ENCODE measurements at regions not wholly inside any gene's neighbourhood (a gene's known extent, or its start where the extent isn't known, plus 50 kb on each side); places are given as distances from the start of the nearest gene placed in this dataset.

DNA sequence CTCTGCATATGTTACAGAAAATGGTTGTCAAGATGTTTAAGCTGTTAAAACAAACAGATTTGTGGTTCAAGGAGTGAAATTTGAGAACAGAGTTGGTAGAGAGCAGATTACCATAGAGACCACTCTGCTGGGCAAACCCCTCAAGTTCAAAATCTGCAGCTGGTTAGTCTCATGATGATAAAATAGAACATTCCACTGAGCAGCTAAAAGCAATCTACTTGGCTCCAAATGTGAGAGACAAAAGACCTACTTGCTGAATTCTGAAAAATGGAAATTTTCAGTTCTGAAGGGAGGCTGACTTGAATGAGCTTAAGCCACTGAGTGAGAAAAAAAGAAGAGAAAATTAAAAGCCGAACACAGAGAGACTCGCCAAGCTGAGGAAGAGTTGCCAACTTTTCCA, 519.3 kb downstream of the NOVA1 start:
- Mint-ChIP-seq H3K4me1 (no peaks in the 10 kb centered on the region), H3K9me3 (peaks cover 0 to 4% (median 3%) of the 10 kb centered on the region in 3 donors), H3K36me3 (no peaks in the 10 kb centered on the region), H3K4me3 (no peak overlapping the region), H3K27ac (no peak overlapping the region), H3K27me3 (no peaks in the 10 kb centered on the region)

GRCh38 chr14:26074892-26075291, 522.9 kb downstream of the NOVA1 start:
- Mint-ChIP-seq H3K27me3 (no peaks in the 10 kb centered on the region), H3K9me3 (peaks cover 0 to 3% (median 2%) of the 10 kb centered on the region in 3 donors), H3K4me3 (no peak overlapping the region), H3K36me3 (no peaks in the 10 kb centered on the region), H3K4me1 (no peaks in the 10 kb centered on the region), H3K27ac (no peak overlapping the region)

GRCh38 chr14:26070443-26070842, 527.4 kb downstream of the NOVA1 start:
- Mint-ChIP-seq H3K9me3 (peaks cover 0 to 6% (median 4%) of the 10 kb centered on the region in 3 donors), H3K4me1 (no peaks in the 10 kb centered on the region), H3K36me3 (no peaks in the 10 kb centered on the region), H3K4me3 (no peak overlapping the region), H3K27ac (peak overlapping the region in 1 of 3 donors; percentile 43), H3K27me3 (no peaks in the 10 kb centered on the region)

DNA sequence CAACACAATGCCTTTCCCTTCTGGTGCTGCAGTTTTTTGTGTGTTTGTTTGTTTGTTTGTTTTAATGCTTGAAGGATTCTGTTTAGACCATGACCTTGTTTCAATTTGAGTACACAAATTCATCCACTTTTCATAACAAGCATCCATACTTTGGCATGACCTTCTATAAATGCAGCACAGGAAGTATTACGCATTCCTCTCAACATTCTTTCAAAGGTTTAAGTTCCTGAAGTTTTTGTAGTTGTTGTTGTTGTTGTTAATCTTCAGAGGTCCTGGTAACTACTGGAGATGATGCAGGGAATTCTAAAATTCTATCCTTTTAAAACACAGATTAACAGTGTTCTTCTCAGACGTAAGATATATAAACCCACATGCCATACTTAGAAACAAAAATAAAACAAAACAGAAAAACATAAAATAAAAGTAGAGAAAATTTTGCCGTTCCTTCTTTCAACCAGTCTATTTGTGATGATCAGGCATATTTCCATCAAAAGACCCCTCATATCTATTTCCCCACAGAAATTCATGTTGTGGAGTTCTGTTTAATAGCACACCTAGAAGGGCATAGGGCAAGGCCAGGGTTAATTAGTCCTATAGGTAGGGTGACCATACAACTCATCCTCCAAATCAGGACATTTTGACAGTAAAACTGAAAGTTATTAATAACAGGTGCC, 529.9 kb downstream of the NOVA1 start:
- Mint-ChIP-seq H3K4me1 (no peaks in the 10 kb centered on the region), H3K9me3 (peaks cover 0 to 8% (median 4%) of the 10 kb centered on the region in 3 donors), H3K27me3 (no peaks in the 10 kb centered on the region), H3K27ac (no peak overlapping the region), H3K36me3 (no peaks in the 10 kb centered on the region), H3K4me3 (no peak overlapping the region)

GRCh38 chr14:26067341-26067740, 530.5 kb downstream of the NOVA1 start:
- Mint-ChIP-seq H3K36me3 (no peaks in the 10 kb centered on the region), H3K27me3 (no peaks in the 10 kb centered on the region), H3K4me1 (no peaks in the 10 kb centered on the region), H3K27ac (no peak overlapping the region), H3K9me3 (peaks cover 0 to 8% (median 4%) of the 10 kb centered on the region in 3 donors), H3K4me3 (no peak overlapping the region)

DNA sequence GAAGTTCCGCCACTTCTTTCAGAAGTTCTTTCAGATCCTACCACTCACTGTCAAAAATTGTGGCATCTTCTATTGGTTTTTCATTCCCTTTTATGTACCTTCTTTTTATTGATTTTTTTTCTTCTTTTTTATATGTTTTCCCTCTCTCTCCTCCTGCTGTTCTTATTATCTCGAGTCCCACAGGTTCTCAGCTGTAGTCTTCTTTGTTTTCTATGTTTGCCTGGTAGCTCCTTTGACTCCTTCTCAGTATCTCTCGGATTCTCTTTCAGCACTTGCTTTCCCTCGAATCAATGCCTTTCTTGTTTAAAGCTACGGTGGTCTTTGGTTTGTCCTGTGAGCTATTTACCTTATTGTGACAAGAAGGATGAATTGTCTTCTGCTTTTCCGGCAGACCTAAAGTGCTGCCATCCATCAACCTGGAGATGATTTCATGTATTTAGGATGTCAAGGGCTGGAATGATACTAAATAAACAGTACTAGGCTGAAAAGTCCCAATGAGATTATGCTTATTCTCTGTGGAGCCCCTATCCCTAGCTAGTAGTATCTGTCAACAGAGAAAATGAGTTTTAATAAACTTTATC, 541.7 kb downstream of the NOVA1 start:
- Mint-ChIP-seq H3K36me3 (no peaks in the 10 kb centered on the region), H3K4me3 (no peak overlapping the region), H3K27ac (no peak overlapping the region), H3K9me3 (peaks cover 4 to 27% (median 5%) of the 10 kb centered on the region in 3 donors), H3K27me3 (no peaks in the 10 kb centered on the region), H3K4me1 (peaks cover 0 to 1% (median 0%) of the 10 kb centered on the region in 3 donors)

DNA sequence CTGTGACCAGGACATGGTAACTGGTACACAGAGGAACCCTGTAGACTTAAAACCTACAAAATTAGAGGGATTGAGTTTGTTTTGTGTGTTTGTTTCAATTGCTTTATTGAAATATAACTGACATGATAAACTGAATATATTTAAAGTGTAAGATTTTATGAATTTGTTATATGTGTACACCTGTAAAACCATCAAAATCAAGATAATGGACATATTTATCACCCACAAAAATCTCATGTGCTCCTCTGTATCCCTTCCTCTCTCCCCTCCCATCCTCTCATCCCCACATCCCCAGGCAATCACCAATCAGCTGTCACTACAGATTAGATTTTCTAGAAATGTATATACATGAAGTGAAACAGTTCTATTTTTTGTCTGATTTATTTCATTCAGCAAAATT, 565.5 kb downstream of the NOVA1 start:
- Mint-ChIP-seq H3K4me1 (peaks cover 0 to 2% (median 0%) of the 10 kb centered on the region in 3 donors), H3K36me3 (no peaks in the 10 kb centered on the region), H3K27me3 (no peaks in the 10 kb centered on the region), H3K9me3 (peaks cover 0 to 9% (median 6%) of the 10 kb centered on the region in 3 donors), H3K27ac (no peak overlapping the region), H3K4me3 (no peak overlapping the region)

GRCh38 chr14:26026384-26026783, 571.4 kb downstream of the NOVA1 start:
- Mint-ChIP-seq H3K4me3 (no peak overlapping the region), H3K9me3 (peaks cover 0 to 2% (median 1%) of the 10 kb centered on the region in 3 donors), H3K36me3 (no peaks in the 10 kb centered on the region), H3K4me1 (peaks cover 0 to 2% (median 0%) of the 10 kb centered on the region in 3 donors), H3K27me3 (no peaks in the 10 kb centered on the region), H3K27ac (no peak overlapping the region)

DNA sequence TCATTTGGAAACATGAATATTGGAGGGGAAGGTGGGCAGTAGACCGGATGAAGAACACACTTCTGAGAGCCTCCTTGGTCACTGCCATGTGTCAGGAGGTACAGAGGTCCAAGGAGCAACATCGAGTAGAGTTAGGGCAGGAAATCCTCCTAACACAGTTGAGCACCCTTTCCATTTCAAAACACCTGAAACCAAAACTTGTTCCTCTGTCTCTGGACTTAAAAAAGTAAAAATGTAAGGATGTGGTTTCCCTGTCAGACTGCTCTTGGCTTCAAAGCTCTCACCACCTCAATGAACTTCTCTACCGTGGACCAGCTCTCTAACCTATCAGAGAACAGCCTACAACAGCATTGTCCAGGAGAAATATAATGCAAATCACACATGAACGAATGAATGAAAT, 573.9 kb downstream of the NOVA1 start:
- H3K4me3 Mint-ChIP-seq = no peak overlapping the region
- H3K36me3 Mint-ChIP-seq = no peaks in the 10 kb centered on the region
- no peak overlapping the region for H3K27ac Mint-ChIP-seq
- no peaks in the 10 kb centered on the region for H3K27me3 Mint-ChIP-seq
- H3K4me1 Mint-ChIP-seq = peaks cover 0 to 2% (median 0%) of the 10 kb centered on the region in 3 donors
- H3K9me3 Mint-ChIP-seq = peaks cover under 1 to 11% (median 2%) of the 10 kb centered on the region in 3 donors

- Mint-ChIP-seq H3K4me3 (no peak overlapping the region), H3K9me3 (peaks cover 0 to 11% (median 5%) of the 10 kb centered on the region in 3 donors), H3K27ac (no peak overlapping the region), H3K36me3 (no peaks in the 10 kb centered on the region), H3K4me1 (peaks cover 0 to 3% (median 0%) of the 10 kb centered on the region in 3 donors), H3K27me3 (no peaks in the 10 kb centered on the region)
These were observed 576.1 kb downstream of the NOVA1 start for GRCh38 chr14:26021759-26022158.

DNA sequence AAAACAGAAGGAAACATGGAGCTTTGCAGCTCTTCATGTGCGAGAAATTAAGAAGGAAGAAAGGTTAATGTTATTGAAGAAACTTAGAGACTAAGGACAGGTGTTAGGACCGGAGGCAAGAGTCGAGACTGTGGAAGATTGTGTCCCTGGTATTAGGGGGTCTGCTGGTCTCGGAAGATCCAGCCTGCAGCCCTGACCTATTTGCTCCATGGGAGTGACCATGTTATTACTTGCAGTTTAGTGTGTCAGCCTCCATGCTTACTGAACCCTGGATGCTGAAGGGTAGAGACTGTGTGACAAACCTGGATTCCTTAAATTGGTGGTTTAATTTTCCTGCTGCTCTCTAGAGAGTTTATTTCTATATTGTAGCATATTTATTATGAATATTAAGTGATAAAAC, 580.6 kb downstream of the NOVA1 start:
- peaks cover 0 to 1% (median 0%) of the 10 kb centered on the region in 3 donors for H3K4me1 Mint-ChIP-seq
- no peaks in the 10 kb centered on the region for H3K27me3 Mint-ChIP-seq
- no peak overlapping the region for H3K27ac Mint-ChIP-seq
- peaks cover 0 to 19% (median 11%) of the 10 kb centered on the region in 3 donors for H3K9me3 Mint-ChIP-seq
- H3K36me3 Mint-ChIP-seq = no peaks in the 10 kb centered on the region
- no peak overlapping the region for H3K4me3 Mint-ChIP-seq

GRCh38 chr14:26008290-26008689, 589.5 kb downstream of the NOVA1 start:
- Mint-ChIP-seq H3K9me3 (peaks cover 0 to 15% (median 2%) of the 10 kb centered on the region in 3 donors), H3K4me1 (no peaks in the 10 kb centered on the region), H3K36me3 (peaks cover 1% of the 10 kb centered on the region), H3K4me3 (no peak overlapping the region), H3K27me3 (no peaks in the 10 kb centered on the region), H3K27ac (no peak overlapping the region)

- Mint-ChIP-seq H3K27ac (no peak overlapping the region), H3K36me3 (no peaks in the 10 kb centered on the region), H3K4me1 (no peaks in the 10 kb centered on the region), H3K9me3 (peaks cover 0 to 2% (median 0%) of the 10 kb centered on the region in 3 donors), H3K27me3 (no peaks in the 10 kb centered on the region), H3K4me3 (no peak overlapping the region)
These were observed 593.5 kb downstream of the NOVA1 start for GRCh38 chr14:26004342-26004741.

- H3K36me3 Mint-ChIP-seq = peaks cover 3% of the 10 kb centered on the region
- no peaks in the 10 kb centered on the region for H3K4me1 Mint-ChIP-seq
- no peaks in the 10 kb centered on the region for H3K27me3 Mint-ChIP-seq
- peaks cover 2 to 12% (median 3%) of the 10 kb centered on the region in 3 donors for H3K9me3 Mint-ChIP-seq
- H3K27ac Mint-ChIP-seq = no peak overlapping the region
- H3K4me3 Mint-ChIP-seq = no peak overlapping the region
These were observed 604.0 kb downstream of the NOVA1 start for GRCh38 chr14:25993830-25994229.

- H3K4me3 Mint-ChIP-seq = no peak overlapping the region
- H3K27ac Mint-ChIP-seq = no peak overlapping the region
- peaks cover 4 to 20% (median 4%) of the 10 kb centered on the region in 3 donors for H3K9me3 Mint-ChIP-seq
- H3K27me3 Mint-ChIP-seq = no peaks in the 10 kb centered on the region
- no peaks in the 10 kb centered on the region for H3K4me1 Mint-ChIP-seq
- peaks cover 5% of the 10 kb centered on the region for H3K36me3 Mint-ChIP-seq
These were observed 609.3 kb downstream of the NOVA1 start for GRCh38 chr14:25988536-25988935.

GRCh38 chr14:25955772-25956171, 642.1 kb downstream of the NOVA1 start:
- no peaks in the 10 kb centered on the region for H3K36me3 Mint-ChIP-seq
- no peak overlapping the region for H3K27ac Mint-ChIP-seq
- H3K27me3 Mint-ChIP-seq = no peaks in the 10 kb centered on the region
- H3K4me3 Mint-ChIP-seq = no peak overlapping the region
- no peaks in the 10 kb centered on the region for H3K4me1 Mint-ChIP-seq
- peaks cover 5 to 31% (median 12%) of the 10 kb centered on the region in 3 donors for H3K9me3 Mint-ChIP-seq
